Fibroblast of lung (primary cell): ENCODE measurements at regions not wholly inside any gene's neighbourhood (a gene's known extent, or its start where the extent isn't known, plus 50 kb on each side); places are given as distances from the start of the nearest gene placed in this dataset.

ENCODE experiments used
- CTCF ChIP-seq, 2 donors: IDR thresholded peaks in 1 of 2; conservative IDR thresholded peaks in 1 of 2; 1 replicate in 1 of 2; 2 replicates in 1 of 2; pipeline ENCODE4 v1.5.1; 2011 to 2012; ENCODE audit warnings: low read length in 2 of 2, control low read depth in 1 of 2, inconsistent platforms in 1 of 2, low read depth in 1 of 2, mild to moderate bottlenecking in 1 of 2
- EZH2 ChIP-seq: IDR thresholded peaks from 2 replicates; pipeline ENCODE4 v1.5.1; 2012; ENCODE audit warnings: low read length, control low read depth, mild to moderate bottlenecking; ENCODE audit errors: missing control alignments

GRCh38 chr11:35063488-35063931, 75.5 kb upstream of the CD44 start:
- no peak for TF ChIP-seq CTCF (conservative IDR thresholded peaks at IDR 0.05 in 1 of 2, IDR thresholded peaks at IDR 0.05 in 1 of 2; ENCODE audit: low read depth in 1 of 2, low read length in 2 of 2)
- no peak for TF ChIP-seq EZH2
